ENCODE measurements at regions not wholly inside any gene's neighbourhood (a gene's known extent, or its start where the extent isn't known, plus 50 kb on each side); places are given as distances from the start of the nearest gene placed in this dataset.

DNA sequence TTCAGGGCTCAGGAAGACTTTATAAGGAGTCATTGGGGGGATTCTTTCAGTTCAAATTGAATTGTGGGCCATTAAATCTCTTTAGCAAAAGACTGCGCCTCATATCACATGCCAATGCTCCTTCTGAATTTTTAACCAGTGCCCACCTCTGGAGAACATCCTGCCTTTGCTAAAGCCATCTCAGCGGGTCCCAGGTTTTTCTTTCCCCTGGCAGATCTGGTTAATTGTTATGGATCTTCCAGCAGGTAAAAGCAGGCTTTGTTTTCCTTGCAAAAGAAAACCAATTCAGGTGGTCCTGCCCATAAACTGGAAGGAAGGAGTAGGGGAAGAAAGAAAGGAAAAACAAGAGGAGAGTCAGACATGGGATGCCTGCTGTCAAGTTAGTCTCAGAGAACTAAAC lies 298.2 kb downstream of the LRFN2 start:
- Histone ChIP-seq H3K27me3 (replicated peaks; ENCODE audit: control insufficient read depth, insufficient read depth, low read length) (peaks cover 3% of the 10 kb centered on the region; the same call in 1 of the 2 replicates), H3K36me3 (ENCODE audit: control insufficient read depth, insufficient read depth, low read length) (no peaks in the 10 kb centered on the region), H3K4me3 (replicated peaks; ENCODE audit: low read depth, low read length) (no peak overlapping the region)
- TF ChIP-seq CTCF (IDR thresholded peaks at IDR 0.05; ENCODE audit: insufficient read depth, low read length, poor library complexity, severe bottlenecking) = no peak
- no peak for DNase-seq (ENCODE audit: extremely low read depth, insufficient read length)

DNA sequence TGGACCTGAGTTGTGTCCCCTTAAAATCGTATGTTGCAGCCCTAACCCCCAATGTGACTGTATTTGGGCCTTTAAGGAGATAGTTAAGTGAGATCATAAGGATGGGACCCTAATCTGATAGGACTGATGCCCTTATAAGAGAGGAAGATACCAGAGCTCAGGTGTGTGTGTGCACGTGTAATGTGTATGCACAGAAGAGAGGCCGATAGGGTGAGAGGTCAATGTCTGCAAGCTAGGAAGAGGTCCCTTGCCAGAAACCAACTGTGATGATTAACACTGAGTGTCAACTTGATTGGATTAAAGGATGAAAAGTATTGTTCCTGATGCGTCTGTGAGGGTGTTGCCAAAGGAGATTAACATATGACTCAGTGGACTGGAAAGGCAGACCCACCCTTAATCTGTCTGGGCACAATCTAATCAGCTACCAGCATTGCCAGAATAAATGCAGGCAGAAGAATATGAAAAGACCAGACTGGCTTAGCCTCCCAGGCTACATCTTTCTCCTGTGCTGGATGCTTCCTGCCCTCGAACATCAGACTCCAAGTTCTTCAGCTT lies 299.8 kb downstream of the LRFN2 start:
- Histone ChIP-seq H3K27me3 (replicated peaks; ENCODE audit: control insufficient read depth, insufficient read depth, low read length) (peaks cover 3% of the 10 kb centered on the region), H3K4me3 (replicated peaks; ENCODE audit: low read depth, low read length) (no peak overlapping the region), H3K36me3 (ENCODE audit: control insufficient read depth, insufficient read depth, low read length) (no peaks in the 10 kb centered on the region)
- TF ChIP-seq CTCF (IDR thresholded peaks at IDR 0.05; ENCODE audit: insufficient read depth, low read length, poor library complexity, severe bottlenecking) = no peak
- DNase-seq (ENCODE audit: extremely low read depth, insufficient read length) = no peak

DNA sequence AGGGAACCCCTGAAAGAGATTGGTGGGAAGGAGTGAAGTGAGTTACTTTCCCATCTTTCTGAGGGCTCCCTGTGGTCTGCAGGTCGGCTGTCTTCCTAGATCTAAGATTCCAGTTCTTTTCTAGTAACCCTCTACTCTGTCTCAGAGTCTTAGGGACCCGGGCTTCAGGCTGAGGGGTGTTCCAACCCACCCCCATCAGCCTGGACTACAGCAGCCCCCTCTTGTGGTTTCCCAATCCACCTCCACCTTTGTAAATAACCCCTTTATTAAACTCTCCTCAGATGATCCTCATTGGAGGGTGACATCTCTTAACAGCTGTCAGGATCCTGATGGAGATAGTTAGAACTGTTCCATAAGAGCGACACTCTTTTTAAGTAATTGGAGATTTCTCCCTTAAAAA lies 300.4 kb downstream of the LRFN2 start:
- DNase-seq (ENCODE audit: extremely low read depth, insufficient read length) = no peak
- no peak for TF ChIP-seq CTCF (IDR thresholded peaks at IDR 0.05; ENCODE audit: insufficient read depth, low read length, poor library complexity, severe bottlenecking)
- Histone ChIP-seq H3K36me3 (ENCODE audit: control insufficient read depth, insufficient read depth, low read length) (no peaks in the 10 kb centered on the region), H3K27me3 (replicated peaks; ENCODE audit: control insufficient read depth, insufficient read depth, low read length) (peaks cover 3% of the 10 kb centered on the region), H3K4me3 (replicated peaks; ENCODE audit: low read depth, low read length) (no peak overlapping the region)

DNA sequence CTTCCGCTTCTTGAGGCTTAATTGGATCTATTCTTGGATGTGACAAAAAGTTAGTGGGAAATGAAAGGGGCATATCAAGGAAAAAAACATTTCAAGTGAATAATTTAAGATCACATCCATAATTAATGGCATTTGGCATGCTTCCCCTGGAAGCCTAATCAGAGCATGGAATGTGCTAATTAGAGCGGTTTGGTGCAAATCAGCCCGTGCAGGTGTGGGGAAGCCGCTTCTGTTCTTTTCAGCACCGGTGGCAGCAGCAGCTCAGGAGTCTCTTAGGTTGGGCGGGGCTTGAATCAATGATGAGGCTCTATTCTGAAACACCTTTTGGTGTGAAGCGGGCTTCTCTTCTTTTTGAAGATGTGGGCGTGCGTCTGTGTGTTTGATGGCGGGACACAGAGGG lies 301.2 kb downstream of the LRFN2 start:
- no peak overlapping the region for H3K4me3 ChIP-seq (replicated peaks; ENCODE audit: low read depth, low read length)
- no peak for DNase-seq (ENCODE audit: extremely low read depth, insufficient read length)
- H3K27me3 ChIP-seq (replicated peaks; ENCODE audit: control insufficient read depth, insufficient read depth, low read length) = peaks cover 3% of the 10 kb centered on the region
- no peaks in the 10 kb centered on the region for H3K36me3 ChIP-seq (ENCODE audit: control insufficient read depth, insufficient read depth, low read length)
- TF ChIP-seq CTCF (IDR thresholded peaks at IDR 0.05; ENCODE audit: insufficient read depth, low read length, poor library complexity, severe bottlenecking) = no peak

- H3K27me3 ChIP-seq (replicated peaks; ENCODE audit: control insufficient read depth, insufficient read depth, low read length) = peaks cover 3% of the 10 kb centered on the region
- no peak for TF ChIP-seq CTCF (IDR thresholded peaks at IDR 0.05; ENCODE audit: insufficient read depth, low read length, poor library complexity, severe bottlenecking)
Measured at GRCh38 chr6:40285535-40285934, 301.6 kb downstream of the LRFN2 start.

DNA sequence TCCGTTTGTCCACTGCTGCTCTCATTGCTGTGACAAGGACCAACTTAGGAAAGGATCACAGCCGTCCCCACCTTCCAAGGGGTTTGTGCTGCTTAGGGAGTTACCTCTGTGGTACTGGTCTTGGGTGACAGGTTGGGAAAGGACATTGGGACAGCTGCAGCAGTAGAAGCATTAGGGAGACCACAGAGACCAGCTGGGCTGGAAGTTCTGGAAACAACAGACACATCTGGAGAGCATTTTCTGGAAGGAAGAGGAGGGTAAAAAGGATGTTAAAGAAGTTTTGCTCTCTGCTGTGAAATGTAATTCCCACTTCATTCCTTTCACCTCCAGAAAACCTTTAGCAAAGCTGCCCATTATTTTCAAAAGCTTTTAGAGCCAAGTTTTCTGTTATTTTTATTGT lies 304.2 kb downstream of the LRFN2 start:
- DNase-seq (ENCODE audit: extremely low read depth, insufficient read length) = no peak
- Histone ChIP-seq H3K4me3 (replicated peaks; ENCODE audit: low read depth, low read length) (no peak overlapping the region), H3K27me3 (replicated peaks; ENCODE audit: control insufficient read depth, insufficient read depth, low read length) (peaks cover 3% of the 10 kb centered on the region), H3K36me3 (ENCODE audit: control insufficient read depth, insufficient read depth, low read length) (no peaks in the 10 kb centered on the region)
- TF ChIP-seq CTCF (IDR thresholded peaks at IDR 0.05; ENCODE audit: insufficient read depth, low read length, poor library complexity, severe bottlenecking) = no peak

More at GRCh38 chr6:40285535-40285934, 301.6 kb downstream of the LRFN2 start:
- no peak for DNase-seq (ENCODE audit: extremely low read depth, insufficient read length)
- H3K36me3 ChIP-seq (ENCODE audit: control insufficient read depth, insufficient read depth, low read length) = no peaks in the 10 kb centered on the region
- H3K4me3 ChIP-seq (replicated peaks; ENCODE audit: low read depth, low read length) = no peak overlapping the region
